Effector CD4-positive, alpha-beta T cell (primary cell): ENCODE measurements at regions not wholly inside any gene's neighbourhood (a gene's known extent, or its start where the extent isn't known, plus 50 kb on each side); places are given as distances from the start of the nearest gene placed in this dataset.

Experiments
- DNase-seq: peaks from one replicate; pipeline ENCODE4 v3.0.0-alpha.2; 2020

GRCh38 chr5:142507531-142508372, 178.1 kb downstream of the FGF1 start:
- DNase-seq: no peak

GRCh38 chr5:142506756-142507155, 179.1 kb downstream of the FGF1 start:
- DNase-seq: no peak

GRCh38 chr5:142506046-142506445, 179.8 kb downstream of the FGF1 start:
- DNase-seq: no peak

- DNase-seq: no peak
These were observed 177.1 kb upstream of the SPRY4 start for GRCh38 chr5:142501890-142502289.

GRCh38 chr5:142500227-142500905, 175.5 kb upstream of the SPRY4 start:
- no peak for DNase-seq

GRCh38 chr5:142499591-142500226, 174.9 kb upstream of the SPRY4 start:
- DNase-seq: no peak

DNA sequence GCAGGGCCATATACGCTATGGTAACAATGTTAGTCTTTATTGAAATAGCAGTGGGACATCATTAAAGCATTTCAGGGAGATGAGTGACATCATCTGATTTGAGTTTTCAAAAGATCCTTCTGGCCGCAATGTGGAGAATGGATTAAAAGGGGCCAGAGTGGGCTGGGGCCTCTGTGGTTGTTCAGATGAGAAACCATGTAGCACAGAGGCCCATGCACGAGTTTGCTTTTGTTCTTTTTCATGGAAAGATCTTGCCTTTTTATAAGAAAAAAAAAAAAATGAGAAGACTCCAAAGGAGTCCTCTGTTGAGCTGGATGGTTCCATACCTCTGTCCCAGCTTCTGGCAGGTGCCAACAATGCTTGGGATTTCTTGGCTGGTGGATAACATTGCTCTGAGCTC, 173.5 kb upstream of the SPRY4 start:
- DNase-seq: no peak

DNA sequence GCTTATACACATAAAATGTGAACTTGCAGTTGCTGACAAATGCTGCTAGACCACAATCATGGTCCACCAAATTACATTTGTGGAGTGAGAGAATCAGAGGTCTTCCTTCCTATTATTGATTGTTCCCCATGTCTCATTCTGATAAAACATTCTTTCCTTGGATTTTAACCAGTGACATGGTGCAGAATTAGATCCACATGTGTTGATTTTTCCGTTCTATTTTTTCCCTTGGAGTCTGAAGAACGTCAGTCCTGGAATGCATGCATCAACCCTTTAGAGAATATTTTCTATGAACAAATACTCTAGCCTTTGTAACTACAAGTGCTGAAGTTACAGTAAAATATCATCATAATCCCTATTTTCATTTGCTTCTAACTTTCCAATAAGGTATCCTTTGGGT, 170.7 kb upstream of the SPRY4 start:
- no peak for DNase-seq

DNA sequence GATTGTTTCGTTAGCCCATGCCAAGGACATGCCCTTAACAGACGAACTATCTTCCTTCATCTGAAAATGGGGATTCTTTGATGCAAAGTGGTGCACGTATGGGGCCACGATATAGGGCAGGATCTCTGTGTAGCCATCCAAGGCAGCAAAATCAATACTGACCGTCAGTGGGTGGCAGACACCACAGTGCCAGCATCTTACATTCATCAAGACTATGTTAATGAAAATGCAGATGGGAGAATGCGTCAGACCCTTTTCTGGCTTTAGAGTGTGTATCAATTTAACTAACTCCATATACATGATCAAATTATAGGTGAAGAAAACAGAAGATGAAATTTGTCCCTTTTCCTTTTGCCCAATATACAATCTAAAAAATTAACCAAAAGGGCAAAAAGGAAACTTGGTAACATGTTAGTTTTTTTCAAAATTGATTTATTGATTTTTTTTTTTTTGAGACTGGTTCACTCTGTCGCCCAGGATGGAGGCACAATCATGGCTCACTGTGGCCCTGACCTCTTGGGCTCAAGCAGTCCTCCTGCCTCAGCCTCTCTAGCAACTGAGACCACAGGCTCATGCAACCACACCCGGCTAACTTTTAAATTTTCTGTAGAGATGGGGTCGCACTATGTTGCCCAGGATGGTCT, 169.2 kb upstream of the SPRY4 start:
- no peak for DNase-seq

GRCh38 chr5:142492781-142493281, 168.0 kb upstream of the SPRY4 start:
- no peak for DNase-seq

- no peak for DNase-seq
These were observed 166.9 kb upstream of the SPRY4 start for GRCh38 chr5:142491679-142492078.

DNA sequence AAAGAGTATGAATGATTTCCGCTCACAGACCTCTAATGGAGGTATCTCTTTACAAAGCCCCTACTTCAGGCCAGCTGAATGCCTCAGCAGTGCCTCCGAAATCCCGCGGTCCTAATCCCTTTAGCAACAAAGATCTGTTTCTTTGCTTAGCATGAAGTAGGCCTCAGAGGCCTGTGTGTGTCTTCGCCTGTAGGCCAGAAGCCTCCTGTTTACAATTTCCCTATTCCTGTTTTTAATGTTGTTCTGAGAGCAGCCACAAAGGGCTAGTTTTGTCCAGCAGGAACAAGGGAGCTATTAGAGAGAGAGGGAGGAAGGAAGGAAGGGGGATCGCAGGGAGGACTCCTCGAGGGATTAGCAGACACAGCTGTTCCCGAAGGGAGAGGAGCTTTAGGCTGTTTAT, 166.4 kb upstream of the SPRY4 start:
- no peak for DNase-seq

DNA sequence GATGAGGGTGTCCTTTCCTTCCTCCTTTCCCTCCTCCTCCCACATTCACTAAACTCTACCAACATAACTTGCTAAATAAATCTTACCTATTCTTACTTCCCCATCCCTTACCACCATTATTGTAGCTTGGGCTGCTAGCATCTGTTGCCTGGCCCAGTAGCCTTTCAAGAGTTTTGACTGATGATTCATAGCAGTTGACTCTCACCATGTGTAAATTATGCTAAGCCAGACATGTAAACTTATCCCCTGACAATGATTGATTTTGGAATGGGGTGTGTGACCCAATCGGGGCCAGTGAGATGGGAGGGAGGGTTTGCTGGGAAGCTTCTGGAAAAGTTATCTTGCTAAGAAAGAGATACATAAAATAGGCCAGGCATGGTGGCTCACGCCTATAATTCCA, 161.8 kb upstream of the SPRY4 start:
- DNase-seq: no peak

DNA sequence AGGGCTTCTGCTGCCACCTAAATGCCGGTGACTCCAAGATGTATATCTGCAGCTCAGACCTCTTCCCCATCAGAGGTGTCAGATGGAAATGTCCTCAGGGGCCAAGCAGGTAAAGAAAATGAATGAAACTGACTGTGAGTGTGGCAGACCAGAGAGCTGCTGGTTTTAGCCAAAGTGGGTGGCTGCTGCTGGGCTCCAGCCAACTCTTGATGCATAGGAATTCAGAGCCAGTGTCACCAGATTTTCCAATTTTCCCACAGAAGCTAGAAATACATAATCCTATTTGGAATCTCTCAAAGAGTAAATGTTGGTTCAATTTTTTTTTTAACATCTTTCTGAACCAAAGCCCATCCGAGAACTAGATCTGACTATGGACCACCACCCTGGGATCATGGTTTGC, 161.2 kb upstream of the SPRY4 start:
- DNase-seq: no peak

- no peak for DNase-seq
These were observed 160.1 kb upstream of the SPRY4 start for GRCh38 chr5:142484821-142485387.

GRCh38 chr5:142482207-142482606, 157.4 kb upstream of the SPRY4 start:
- no peak for DNase-seq

- no peak for DNase-seq
These were observed 156.6 kb upstream of the SPRY4 start for GRCh38 chr5:142481410-142481809.

- DNase-seq: no peak
These were observed 155.2 kb upstream of the SPRY4 start for GRCh38 chr5:142479854-142480519.

DNA sequence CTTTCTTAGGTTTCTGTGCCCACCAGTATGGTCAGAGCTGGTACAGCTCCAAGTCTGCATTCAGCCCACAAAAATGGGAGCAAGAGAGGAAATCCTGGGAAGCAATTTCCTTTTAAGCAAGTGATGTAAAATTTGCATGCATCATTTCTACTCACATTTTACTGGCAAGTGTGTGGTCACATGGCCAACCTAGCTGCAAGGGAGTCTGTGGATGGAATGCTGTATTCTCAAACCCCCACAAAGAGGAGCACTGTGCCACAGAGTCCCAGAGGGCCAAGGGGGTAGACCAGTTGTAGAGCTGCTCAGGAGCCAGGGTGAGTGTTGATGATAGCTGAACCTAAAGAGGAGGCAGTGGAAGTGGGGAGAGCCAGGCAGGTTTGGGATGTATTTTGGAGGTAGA, 154.3 kb upstream of the SPRY4 start:
- no peak for DNase-seq

- no peak for DNase-seq
These were observed 153.3 kb upstream of the SPRY4 start for GRCh38 chr5:142478113-142478512.

- no peak for DNase-seq
These were observed 150.3 kb upstream of the SPRY4 start for GRCh38 chr5:142475102-142475513.

GRCh38 chr5:142474431-142475094, 149.7 kb upstream of the SPRY4 start:
- no peak for DNase-seq
